ENCODE measurements at regions not wholly inside any gene's neighbourhood (a gene's known extent, or its start where the extent isn't known, plus 50 kb on each side); places are given as distances from the start of the nearest gene placed in this dataset.

DNA sequence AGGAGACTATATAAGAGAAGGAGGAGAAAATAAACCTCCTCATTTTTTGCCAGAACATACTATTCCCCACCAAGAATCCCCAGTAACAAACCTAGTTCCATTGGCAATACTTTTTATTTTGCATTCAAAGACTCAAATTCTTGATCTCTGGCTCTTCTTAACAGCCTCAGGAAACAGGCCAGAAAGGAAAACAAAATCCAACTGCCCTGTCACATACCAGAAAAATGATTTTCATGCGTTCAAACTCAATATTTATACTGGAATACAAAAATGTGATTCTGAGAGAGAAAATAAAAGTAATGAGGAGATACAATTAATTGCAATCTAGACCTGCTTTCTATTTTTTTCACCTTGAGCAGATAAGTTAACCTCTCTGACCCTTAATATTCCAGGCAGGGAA is 435.9 kb upstream of the AUTS2 start:
- no peaks in the 10 kb centered on the region for H3K9me3 ChIP-seq (ENCODE audit: control insufficient read depth, low read length)
- no peaks in the 10 kb centered on the region for H3K36me3 ChIP-seq (ENCODE audit: control insufficient read depth, insufficient read depth, low read length)
- H3K27me3 ChIP-seq (ENCODE audit: control insufficient read depth, insufficient read depth, low read length): no peaks in the 10 kb centered on the region
- no peaks in the 10 kb centered on the region for H3K4me1 ChIP-seq (ENCODE audit: control insufficient read depth, insufficient read depth, low read length)
- H3K9ac ChIP-seq (ENCODE audit: low read length): no peak overlapping the region
- no peak overlapping the region for H3K4me3 ChIP-seq (ENCODE audit: low read length)

DNA sequence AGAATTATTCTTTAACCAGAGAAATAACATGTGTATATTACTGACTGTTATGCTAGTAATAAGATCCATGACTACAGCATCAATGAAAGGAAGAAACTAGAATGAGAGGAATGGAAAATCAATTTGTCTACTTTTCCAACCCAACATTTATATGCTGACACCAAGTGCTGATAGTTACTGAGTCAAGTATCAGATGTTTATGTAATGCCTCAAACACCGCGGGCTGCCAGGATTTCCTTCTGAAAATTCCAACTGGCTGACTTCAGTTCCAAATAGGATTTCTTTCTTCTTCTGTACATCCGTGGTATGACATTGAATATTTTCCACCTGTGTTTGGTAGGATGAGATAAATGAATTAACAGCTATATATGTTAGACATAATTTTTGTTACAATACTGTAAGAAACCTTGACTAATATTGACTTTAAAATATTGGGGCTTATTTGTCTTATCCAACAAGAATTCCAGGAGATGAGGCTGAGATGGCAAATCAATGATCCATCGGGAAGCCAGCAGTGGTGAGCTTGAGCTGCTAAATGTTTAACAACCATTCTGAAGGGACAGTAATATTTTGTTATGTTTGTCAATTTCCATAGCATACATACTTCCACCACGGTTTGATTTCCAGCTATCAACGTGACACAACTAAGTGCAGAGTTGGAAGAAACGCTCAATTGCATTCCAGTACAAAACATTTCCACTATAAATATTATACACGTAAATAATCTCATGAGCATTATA is 435.2 kb upstream of the AUTS2 start:
- H3K27me3 ChIP-seq (ENCODE audit: control insufficient read depth, insufficient read depth, low read length): no peaks in the 10 kb centered on the region
- H3K9me3 ChIP-seq (ENCODE audit: control insufficient read depth, low read length): no peaks in the 10 kb centered on the region
- no peaks in the 10 kb centered on the region for H3K4me1 ChIP-seq (ENCODE audit: control insufficient read depth, insufficient read depth, low read length)
- H3K36me3 ChIP-seq (ENCODE audit: control insufficient read depth, insufficient read depth, low read length): no peaks in the 10 kb centered on the region
- no peak overlapping the region for H3K9ac ChIP-seq (ENCODE audit: low read length)
- no peak overlapping the region for H3K4me3 ChIP-seq (ENCODE audit: low read length)

DNA sequence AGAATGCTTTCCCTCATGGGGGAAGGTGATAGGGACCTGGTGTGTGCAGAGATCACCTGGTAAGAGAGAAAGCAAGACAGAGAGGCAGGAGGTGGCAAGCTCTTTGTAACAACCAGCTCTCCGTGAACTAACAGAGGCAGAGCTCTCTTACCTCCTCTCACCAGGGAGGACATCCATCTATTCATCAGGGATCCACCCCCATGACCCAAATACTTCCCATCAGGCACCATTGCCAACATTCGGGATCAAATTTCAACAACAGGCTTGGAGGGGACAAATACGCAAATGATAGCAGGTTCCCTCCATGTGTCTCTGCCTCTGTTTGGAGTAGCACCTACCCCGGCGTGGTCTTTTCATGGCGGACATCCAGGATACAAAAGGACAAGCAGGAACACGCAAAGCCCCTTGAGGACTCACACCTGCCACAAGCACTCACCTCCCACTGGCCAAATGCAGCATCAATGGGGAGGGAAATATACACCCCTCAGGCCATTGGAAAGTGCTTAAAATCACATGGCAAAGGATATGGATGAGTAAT is 431.2 kb upstream of the AUTS2 start:
- Histone ChIP-seq H3K4me1 (ENCODE audit: control insufficient read depth, insufficient read depth, low read length) (no peaks in the 10 kb centered on the region), H3K36me3 (ENCODE audit: control insufficient read depth, insufficient read depth, low read length) (no peaks in the 10 kb centered on the region), H3K27me3 (ENCODE audit: control insufficient read depth, insufficient read depth, low read length) (no peaks in the 10 kb centered on the region), H3K9me3 (ENCODE audit: control insufficient read depth, low read length) (no peaks in the 10 kb centered on the region), H3K4me3 (ENCODE audit: low read length) (no peak overlapping the region), H3K9ac (ENCODE audit: low read length) (no peak overlapping the region)

DNA sequence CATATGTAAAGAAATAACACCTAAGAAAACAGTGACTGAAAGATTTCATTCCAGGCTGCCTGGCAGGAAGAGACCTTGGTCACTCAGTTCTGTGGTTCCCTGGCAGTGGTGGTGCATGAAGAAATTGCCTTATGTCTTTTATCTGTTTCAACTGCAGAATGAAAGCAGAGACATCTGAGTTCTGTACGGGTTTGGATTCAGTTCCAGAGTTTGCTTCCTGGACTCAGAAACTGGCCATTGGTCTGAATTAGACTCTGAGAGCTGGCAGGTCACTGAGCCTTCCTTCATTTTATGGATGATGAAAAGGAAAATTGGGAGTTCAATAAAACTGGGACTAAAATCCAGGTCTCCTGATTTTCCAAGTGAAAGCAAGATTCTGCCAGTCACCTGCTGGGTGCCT is 428.9 kb upstream of the AUTS2 start:
- H3K27me3 ChIP-seq (ENCODE audit: control insufficient read depth, insufficient read depth, low read length): no peaks in the 10 kb centered on the region
- H3K9ac ChIP-seq (ENCODE audit: low read length): no peak overlapping the region
- H3K36me3 ChIP-seq (ENCODE audit: control insufficient read depth, insufficient read depth, low read length): no peaks in the 10 kb centered on the region
- no peak overlapping the region for H3K4me3 ChIP-seq (ENCODE audit: low read length)
- H3K4me1 ChIP-seq (ENCODE audit: control insufficient read depth, insufficient read depth, low read length): no peaks in the 10 kb centered on the region
- H3K9me3 ChIP-seq (ENCODE audit: control insufficient read depth, low read length): no peaks in the 10 kb centered on the region

DNA sequence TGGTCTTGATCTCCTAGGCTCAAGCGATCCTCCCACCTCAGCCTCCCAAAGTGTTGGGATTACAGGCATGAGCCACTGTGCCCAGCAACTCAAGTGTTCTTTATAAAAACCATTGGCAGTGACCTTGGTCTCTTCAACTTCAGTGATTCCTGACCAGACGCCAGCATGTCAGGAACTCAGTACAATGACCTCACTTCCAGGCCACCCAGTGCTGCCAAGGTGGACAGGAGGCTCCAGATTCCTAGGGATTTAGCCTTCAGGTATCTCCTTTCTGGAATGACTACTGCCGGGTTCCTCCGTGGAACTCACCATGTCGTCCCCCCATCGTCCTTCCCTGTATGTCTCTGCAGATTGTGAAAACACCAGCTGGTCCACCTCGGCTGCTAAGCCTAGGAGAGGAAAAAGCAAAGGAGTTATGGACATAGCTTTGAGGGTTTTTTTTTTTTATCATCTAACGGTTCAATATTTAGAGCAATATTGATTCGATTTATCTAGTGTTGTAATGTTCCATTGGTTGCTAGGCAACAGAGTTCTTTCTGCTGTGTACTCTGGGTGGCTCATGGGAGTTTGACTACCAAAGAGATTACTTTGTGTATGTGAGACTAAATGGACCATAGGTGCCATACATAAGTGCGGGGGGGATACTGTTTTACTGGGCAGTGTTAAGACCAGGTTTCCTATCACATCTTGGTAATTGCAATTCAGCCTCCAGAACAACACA is 425.8 kb upstream of the AUTS2 start:
- no peaks in the 10 kb centered on the region for H3K36me3 ChIP-seq (ENCODE audit: control insufficient read depth, insufficient read depth, low read length)
- H3K9ac ChIP-seq (ENCODE audit: low read length): no peak overlapping the region
- no peaks in the 10 kb centered on the region for H3K9me3 ChIP-seq (ENCODE audit: control insufficient read depth, low read length)
- H3K4me1 ChIP-seq (ENCODE audit: control insufficient read depth, insufficient read depth, low read length): no peaks in the 10 kb centered on the region
- no peak overlapping the region for H3K4me3 ChIP-seq (ENCODE audit: low read length)
- H3K27me3 ChIP-seq (ENCODE audit: control insufficient read depth, insufficient read depth, low read length): no peaks in the 10 kb centered on the region

DNA sequence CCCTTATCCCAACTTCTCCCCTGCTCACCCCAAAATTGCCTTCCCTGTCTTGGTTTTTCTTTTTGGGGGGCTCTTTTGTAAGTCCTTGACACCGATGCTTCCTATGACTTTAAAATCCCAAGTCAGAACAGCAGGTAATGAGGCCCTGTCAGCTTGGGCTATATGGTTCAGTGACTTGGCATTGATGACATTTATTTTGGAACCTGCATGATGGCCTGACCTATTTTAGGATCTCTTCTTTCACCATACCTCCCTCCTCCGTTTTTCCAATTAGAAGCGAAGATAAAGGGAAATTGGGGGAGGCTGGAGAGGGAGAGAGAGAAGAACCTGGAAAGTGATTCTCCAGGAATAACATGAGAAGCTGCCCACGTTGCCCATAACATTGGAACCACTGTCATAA is 424.9 kb upstream of the AUTS2 start:
- Histone ChIP-seq H3K36me3 (ENCODE audit: control insufficient read depth, insufficient read depth, low read length) (no peaks in the 10 kb centered on the region), H3K9me3 (ENCODE audit: control insufficient read depth, low read length) (no peaks in the 10 kb centered on the region), H3K4me1 (ENCODE audit: control insufficient read depth, insufficient read depth, low read length) (no peaks in the 10 kb centered on the region), H3K4me3 (ENCODE audit: low read length) (no peak overlapping the region), H3K27me3 (ENCODE audit: control insufficient read depth, insufficient read depth, low read length) (no peaks in the 10 kb centered on the region), H3K9ac (ENCODE audit: low read length) (no peak overlapping the region)

DNA sequence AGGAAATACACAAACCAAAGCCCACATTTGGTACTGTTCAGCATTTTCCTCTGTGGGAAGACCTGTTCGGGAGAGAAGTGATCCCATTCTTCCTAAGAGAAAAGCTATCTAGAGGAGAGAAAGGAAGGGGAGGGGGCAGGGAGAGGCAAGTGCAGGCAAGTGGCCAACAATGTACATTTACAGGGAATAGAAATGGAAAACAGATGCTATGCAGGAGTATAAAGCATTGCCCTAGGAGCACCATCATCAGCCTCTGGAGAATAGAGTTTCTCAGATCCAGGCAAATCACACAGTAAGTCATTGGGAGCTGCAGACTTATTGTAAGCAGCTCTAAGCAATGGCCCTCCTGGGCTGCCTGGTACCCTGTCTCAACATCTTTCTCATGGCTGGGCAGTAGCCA is 424.4 kb upstream of the AUTS2 start:
- no peaks in the 10 kb centered on the region for H3K9me3 ChIP-seq (ENCODE audit: control insufficient read depth, low read length)
- no peaks in the 10 kb centered on the region for H3K36me3 ChIP-seq (ENCODE audit: control insufficient read depth, insufficient read depth, low read length)
- no peak overlapping the region for H3K4me3 ChIP-seq (ENCODE audit: low read length)
- no peaks in the 10 kb centered on the region for H3K4me1 ChIP-seq (ENCODE audit: control insufficient read depth, insufficient read depth, low read length)
- no peaks in the 10 kb centered on the region for H3K27me3 ChIP-seq (ENCODE audit: control insufficient read depth, insufficient read depth, low read length)
- H3K9ac ChIP-seq (ENCODE audit: low read length): no peak overlapping the region

DNA sequence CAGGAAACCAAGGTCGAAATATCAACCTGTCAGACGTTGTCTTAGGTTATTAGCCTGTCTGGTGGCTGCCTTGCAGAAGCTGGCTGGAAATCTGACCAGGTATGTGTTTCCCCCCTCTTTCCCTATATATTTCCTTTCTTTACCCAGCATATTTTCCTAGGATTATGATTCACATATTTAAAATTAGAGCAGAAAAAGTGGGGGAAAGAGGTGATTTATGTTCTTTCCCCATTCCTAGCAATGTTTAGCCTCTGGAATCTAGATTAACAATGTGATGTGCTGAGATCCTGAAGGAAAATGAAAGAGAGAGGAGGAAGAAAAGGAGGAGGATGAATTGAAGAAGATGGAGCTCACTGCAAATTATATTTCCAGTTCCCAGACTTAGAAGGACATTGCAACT is 421.4 kb upstream of the AUTS2 start:
- H3K27me3 ChIP-seq (ENCODE audit: control insufficient read depth, insufficient read depth, low read length): no peaks in the 10 kb centered on the region
- no peaks in the 10 kb centered on the region for H3K36me3 ChIP-seq (ENCODE audit: control insufficient read depth, insufficient read depth, low read length)
- no peak overlapping the region for H3K4me3 ChIP-seq (ENCODE audit: low read length)
- H3K9ac ChIP-seq (ENCODE audit: low read length): no peak overlapping the region
- H3K4me1 ChIP-seq (ENCODE audit: control insufficient read depth, insufficient read depth, low read length): no peaks in the 10 kb centered on the region
- H3K9me3 ChIP-seq (ENCODE audit: control insufficient read depth, low read length): no peaks in the 10 kb centered on the region

DNA sequence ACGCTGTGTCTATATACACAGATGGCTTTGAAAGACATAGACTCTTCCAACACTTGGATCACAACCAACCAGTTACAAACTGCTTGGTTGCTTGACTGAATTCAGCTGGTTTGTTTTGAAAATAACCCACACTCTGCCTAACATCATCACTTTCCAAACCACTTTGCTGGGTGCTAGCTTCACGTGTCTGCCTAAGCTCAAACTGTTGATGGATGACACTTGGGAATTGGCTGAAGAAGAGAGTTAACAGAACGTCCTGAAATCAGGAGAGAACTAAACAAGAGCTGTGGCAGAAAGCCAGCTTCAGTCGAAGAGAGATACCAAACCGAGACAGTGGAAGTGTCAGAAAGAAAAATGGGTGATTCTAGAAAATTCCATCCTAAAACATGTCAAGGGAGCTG is 420.8 kb upstream of the AUTS2 start:
- Histone ChIP-seq H3K27me3 (ENCODE audit: control insufficient read depth, insufficient read depth, low read length) (no peaks in the 10 kb centered on the region), H3K9ac (ENCODE audit: low read length) (no peak overlapping the region), H3K36me3 (ENCODE audit: control insufficient read depth, insufficient read depth, low read length) (no peaks in the 10 kb centered on the region), H3K9me3 (ENCODE audit: control insufficient read depth, low read length) (no peaks in the 10 kb centered on the region), H3K4me3 (ENCODE audit: low read length) (no peak overlapping the region), H3K4me1 (ENCODE audit: control insufficient read depth, insufficient read depth, low read length) (no peaks in the 10 kb centered on the region)

DNA sequence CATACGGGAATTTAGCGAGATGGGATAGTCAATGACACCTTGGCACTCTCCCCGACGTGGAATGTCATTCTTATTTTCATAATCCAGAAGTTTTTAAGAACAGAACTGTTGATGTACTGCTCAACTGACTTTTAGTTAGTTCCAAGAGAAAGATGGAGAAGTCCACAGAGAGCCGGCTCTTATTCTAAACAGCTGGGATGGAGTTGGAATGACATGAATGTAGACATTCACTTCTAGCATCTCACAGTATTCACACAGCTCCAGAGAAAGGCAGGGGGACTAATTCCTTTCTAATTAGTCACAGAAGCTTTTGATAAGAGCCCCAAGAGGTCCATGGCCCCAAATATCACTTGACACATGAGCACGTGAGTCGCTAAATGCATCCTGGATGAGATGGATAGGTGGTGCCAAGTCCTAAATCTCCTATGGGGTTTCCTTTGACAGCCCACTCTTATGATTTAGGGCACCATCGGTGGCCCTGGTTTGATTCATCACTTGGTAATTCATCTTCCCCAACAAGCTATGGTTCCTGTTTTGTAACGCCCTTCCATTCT is 420.3 kb upstream of the AUTS2 start:
- no peak overlapping the region for H3K4me3 ChIP-seq (ENCODE audit: low read length)
- no peaks in the 10 kb centered on the region for H3K4me1 ChIP-seq (ENCODE audit: control insufficient read depth, insufficient read depth, low read length)

DNA sequence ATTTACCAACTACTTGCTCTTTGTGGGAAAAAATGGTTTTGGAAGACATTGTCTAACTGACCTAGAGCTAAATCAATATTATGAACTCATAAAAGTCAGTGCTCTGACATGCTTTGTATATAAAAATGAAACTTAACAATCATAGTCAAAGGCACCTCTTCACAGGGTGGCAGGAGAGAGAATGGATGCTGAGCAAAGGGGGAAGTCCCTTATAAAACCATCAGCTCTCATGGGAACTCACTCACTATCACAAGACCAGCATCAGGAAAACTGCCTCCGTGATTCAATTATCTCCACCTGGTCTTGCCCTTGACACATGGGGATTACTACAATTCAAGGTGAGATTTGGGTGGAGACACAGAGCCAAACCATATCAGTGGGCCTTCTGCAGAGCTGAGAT is 417.6 kb upstream of the AUTS2 start:
- Histone ChIP-seq H3K36me3 (ENCODE audit: control insufficient read depth, insufficient read depth, low read length) (no peaks in the 10 kb centered on the region), H3K9me3 (ENCODE audit: control insufficient read depth, low read length) (no peaks in the 10 kb centered on the region), H3K9ac (ENCODE audit: low read length) (no peak overlapping the region), H3K4me3 (ENCODE audit: low read length) (no peak overlapping the region), H3K4me1 (ENCODE audit: control insufficient read depth, insufficient read depth, low read length) (no peaks in the 10 kb centered on the region), H3K27me3 (ENCODE audit: control insufficient read depth, insufficient read depth, low read length) (no peaks in the 10 kb centered on the region)

More for the DNA sequence above, 420.3 kb upstream of the AUTS2 start:
- no peaks in the 10 kb centered on the region for H3K36me3 ChIP-seq (ENCODE audit: control insufficient read depth, insufficient read depth, low read length)
- H3K9ac ChIP-seq (ENCODE audit: low read length): no peak overlapping the region
- no peaks in the 10 kb centered on the region for H3K9me3 ChIP-seq (ENCODE audit: control insufficient read depth, low read length)
- no peaks in the 10 kb centered on the region for H3K27me3 ChIP-seq (ENCODE audit: control insufficient read depth, insufficient read depth, low read length)
